HUES6 (cell line): ENCODE measurements at regions not wholly inside any gene's neighbourhood (a gene's known extent, or its start where the extent isn't known, plus 50 kb on each side); places are given as distances from the start of the nearest gene placed in this dataset.

Experiments used
- H3K27ac ChIP-seq: 2 replicates; pipeline ENCODE4 v1.7.0; 2013; ENCODE audit warnings: low read depth, mild to moderate bottlenecking, low read length, inconsistent platforms
- H3K27me3 ChIP-seq: 2 replicates; pipeline ENCODE4 v1.6.1; 2013; ENCODE audit warnings: low read length; ENCODE audit not compliant: control insufficient read depth, insufficient read depth
- H3K36me3 ChIP-seq: 2 replicates; pipeline ENCODE4 v1.6.1; 2013; ENCODE audit warnings: low read length; ENCODE audit not compliant: control insufficient read depth, insufficient read depth
- H3K4me1 ChIP-seq: 2 replicates; pipeline ENCODE4 v1.6.1; 2013; ENCODE audit warnings: low read length; ENCODE audit not compliant: control insufficient read depth, insufficient read depth
- H3K4me3 ChIP-seq: 2 replicates; pipeline ENCODE4 v1.5.1; 2013; ENCODE audit warnings: low read depth, low read length
- H3K9ac ChIP-seq: one replicate; pipeline ENCODE4 v1.6.1; 2013; ENCODE audit warnings: mild to moderate bottlenecking, low read length
- H3K9me3 ChIP-seq: 2 replicates; pipeline ENCODE4 v1.6.1; 2013; ENCODE audit warnings: low read depth, low read length; ENCODE audit not compliant: control insufficient read depth, insufficient read depth

GRCh38 chr3:71961378-71961777 is 176.4 kb upstream of the PROK2 start:
- Histone ChIP-seq H3K4me3 (no peak overlapping the region), H3K36me3 (no peaks in the 10 kb centered on the region; the same call in 1 of the 2 replicates), H3K9ac (no peak overlapping the region), H3K27me3 (no peaks in the 10 kb centered on the region), H3K4me1 (peaks cover 18% of the 10 kb centered on the region), H3K9me3 (peaks cover 3% of the 10 kb centered on the region), H3K27ac (no peak overlapping the region)

DNA sequence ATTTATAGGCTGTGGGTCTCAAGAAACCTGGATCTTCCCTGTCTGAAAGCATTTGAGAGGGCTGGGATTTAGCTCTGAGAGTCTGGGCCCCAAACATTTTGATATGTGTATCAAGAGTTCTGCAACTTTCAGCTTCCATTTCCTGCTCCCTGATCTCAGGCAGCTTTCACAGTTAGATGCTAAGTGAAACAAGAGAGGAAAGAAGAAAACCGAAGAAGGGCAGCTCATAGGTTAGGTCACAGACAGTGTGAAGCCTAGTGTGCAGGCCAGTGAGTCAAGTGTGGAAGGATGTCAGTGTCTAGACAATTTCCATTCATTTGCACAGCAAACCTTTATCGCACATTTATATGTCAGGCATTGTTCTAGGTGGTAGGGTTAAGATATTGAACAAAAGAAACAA is 173.6 kb upstream of the PROK2 start:
- no peak overlapping the region for H3K9ac ChIP-seq
- peaks cover 3% of the 10 kb centered on the region for H3K9me3 ChIP-seq
- no peaks in the 10 kb centered on the region; the same call in 1 of the 2 replicates for H3K36me3 ChIP-seq
- no peak overlapping the region for H3K27ac ChIP-seq
- no peaks in the 10 kb centered on the region for H3K27me3 ChIP-seq
- H3K4me1 ChIP-seq = peaks cover 37% of the 10 kb centered on the region
- no peak overlapping the region for H3K4me3 ChIP-seq

DNA sequence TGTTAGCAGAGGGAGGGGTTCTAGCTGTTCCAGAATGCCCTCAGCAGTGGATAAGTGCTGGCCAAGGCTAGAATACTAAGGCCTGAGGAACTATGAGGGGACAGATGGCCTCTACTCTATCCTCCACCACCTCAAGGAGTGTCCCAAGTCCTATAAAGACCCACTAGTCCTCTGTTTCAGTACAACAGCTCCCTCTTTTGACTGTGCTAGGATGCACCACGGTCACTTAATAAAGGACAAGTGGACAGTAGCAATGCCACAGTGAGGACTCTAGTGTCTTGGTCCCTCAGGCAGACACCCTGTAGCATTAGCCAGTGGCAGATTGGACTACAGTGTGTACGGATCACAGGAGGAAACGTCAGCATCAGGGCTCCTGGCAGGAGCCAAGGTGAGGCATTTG is 171.8 kb upstream of the PROK2 start:
- H3K27ac ChIP-seq = no peak overlapping the region

GRCh38 chr3:71956069-71956340 is 171.1 kb upstream of the PROK2 start:
- Histone ChIP-seq H3K27me3 (no peaks in the 10 kb centered on the region), H3K9ac (no peak overlapping the region), H3K4me3 (no peak overlapping the region), H3K9me3 (peaks cover 3% of the 10 kb centered on the region), H3K27ac (no peak overlapping the region), H3K36me3 (no peaks in the 10 kb centered on the region; the same call in 1 of the 2 replicates), H3K4me1 (peaks cover 37% of the 10 kb centered on the region)

More for the DNA sequence above, 171.8 kb upstream of the PROK2 start:
- H3K36me3 ChIP-seq = no peaks in the 10 kb centered on the region; the same call in 1 of the 2 replicates
- H3K4me3 ChIP-seq = no peak overlapping the region
- no peak overlapping the region for H3K9ac ChIP-seq
- peaks cover 37% of the 10 kb centered on the region for H3K4me1 ChIP-seq
- no peaks in the 10 kb centered on the region for H3K27me3 ChIP-seq
- peaks cover 3% of the 10 kb centered on the region for H3K9me3 ChIP-seq

GRCh38 chr3:71955240-71956068 is 170.5 kb upstream of the PROK2 start:
- H3K9me3 ChIP-seq = peaks cover 3% of the 10 kb centered on the region
- H3K27me3 ChIP-seq = no peaks in the 10 kb centered on the region
- no peak overlapping the region for H3K4me3 ChIP-seq
- H3K36me3 ChIP-seq = no peaks in the 10 kb centered on the region; the same call in 1 of the 2 replicates
- peaks cover 32% of the 10 kb centered on the region for H3K4me1 ChIP-seq
- no peak overlapping the region for H3K9ac ChIP-seq
- no peak overlapping the region for H3K27ac ChIP-seq

GRCh38 chr3:71951842-71952241 is 166.9 kb upstream of the PROK2 start:
- no peaks in the 10 kb centered on the region for H3K9me3 ChIP-seq
- no peak overlapping the region for H3K9ac ChIP-seq
- no peaks in the 10 kb centered on the region for H3K27me3 ChIP-seq
- H3K27ac ChIP-seq = no peak overlapping the region
- peaks cover 22% of the 10 kb centered on the region for H3K4me1 ChIP-seq
- no peak overlapping the region for H3K4me3 ChIP-seq
- H3K36me3 ChIP-seq = no peaks in the 10 kb centered on the region

DNA sequence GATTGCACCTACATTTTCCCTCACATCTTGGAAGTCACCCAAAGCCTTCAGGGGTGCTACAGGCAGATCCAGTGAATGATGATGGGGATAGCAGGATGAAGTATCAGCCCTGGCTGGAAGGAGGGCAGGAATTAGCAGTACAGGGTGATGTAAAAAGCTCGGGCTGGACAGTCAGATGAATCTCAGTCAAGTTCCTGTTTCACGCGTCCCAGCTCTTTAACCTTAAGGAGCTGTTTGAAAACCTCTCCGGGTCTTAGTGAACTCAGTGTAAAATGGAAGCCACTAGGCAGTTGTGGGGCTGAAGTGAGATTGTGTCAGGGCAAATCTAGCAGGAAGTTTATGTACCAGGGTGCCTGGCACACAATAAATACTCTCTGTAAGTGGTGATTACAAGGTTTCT is 166.4 kb upstream of the PROK2 start:
- no peak overlapping the region for H3K4me3 ChIP-seq
- H3K36me3 ChIP-seq = no peaks in the 10 kb centered on the region
- H3K9me3 ChIP-seq = no peaks in the 10 kb centered on the region
- peaks cover 19% of the 10 kb centered on the region for H3K4me1 ChIP-seq
- H3K9ac ChIP-seq = no peak overlapping the region
- no peak overlapping the region for H3K27ac ChIP-seq
- H3K27me3 ChIP-seq = peaks cover under 1% of the 10 kb centered on the region; the same call in 1 of the 2 replicates

- Histone ChIP-seq H3K27me3 (peaks cover 13% of the 10 kb centered on the region), H3K9ac (no peak overlapping the region), H3K36me3 (no peaks in the 10 kb centered on the region)
Measured at GRCh38 chr3:71949442-71949841, 164.5 kb upstream of the PROK2 start.

GRCh38 chr3:71944482-71945065 is 159.6 kb upstream of the PROK2 start:
- H3K27me3 ChIP-seq = peaks cover 17% of the 10 kb centered on the region
- peaks cover 7% of the 10 kb centered on the region; the same call in 1 of the 2 replicates for H3K4me1 ChIP-seq
- no peak overlapping the region for H3K9ac ChIP-seq
- no peaks in the 10 kb centered on the region for H3K36me3 ChIP-seq
- H3K9me3 ChIP-seq = peaks cover 5% of the 10 kb centered on the region; the same call in 1 of the 2 replicates
- H3K27ac ChIP-seq = no peak overlapping the region
- H3K4me3 ChIP-seq = no peak overlapping the region

More at GRCh38 chr3:71949442-71949841, 164.5 kb upstream of the PROK2 start:
- Histone ChIP-seq H3K27ac (no peak overlapping the region), H3K4me1 (peaks cover 2% of the 10 kb centered on the region; the same call in 1 of the 2 replicates), H3K9me3 (no peaks in the 10 kb centered on the region), H3K4me3 (no peak overlapping the region)

DNA sequence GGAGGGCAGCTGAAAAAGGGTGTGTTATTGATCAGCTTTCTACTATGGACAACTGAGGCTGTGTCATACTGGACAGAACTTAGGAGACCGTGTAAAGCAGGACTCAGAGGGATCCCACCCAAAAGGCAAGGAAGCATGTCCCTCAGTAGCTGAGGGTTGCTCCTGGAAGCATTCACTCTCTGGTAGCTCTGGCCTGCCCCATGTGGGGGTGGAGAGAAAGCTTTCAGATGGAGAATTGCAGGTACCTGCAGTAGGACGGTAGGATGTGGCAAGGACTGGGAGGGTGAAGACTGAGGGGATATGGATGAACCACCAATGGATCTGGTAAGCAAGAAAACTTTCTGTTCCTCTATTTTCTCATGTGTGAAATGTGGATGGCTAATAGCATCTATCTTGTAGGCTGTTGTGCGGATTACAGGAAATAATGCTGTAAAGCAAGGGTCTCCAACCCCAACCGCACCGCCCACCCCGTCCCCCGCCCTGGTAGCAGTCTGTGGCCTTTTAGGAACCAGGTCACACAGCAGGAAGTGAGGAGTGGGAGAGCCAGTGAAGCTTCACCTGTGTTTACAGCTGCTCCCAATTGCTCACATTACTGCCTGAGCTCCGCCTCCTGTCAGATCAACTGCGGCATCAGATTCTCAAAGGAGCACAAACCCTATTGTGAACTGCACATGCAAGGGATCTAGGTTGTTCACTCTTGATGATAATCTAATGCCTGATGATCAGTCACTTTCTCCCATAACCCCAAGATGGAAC is 157.7 kb upstream of the PROK2 start:
- H3K36me3 ChIP-seq = no peaks in the 10 kb centered on the region
- H3K27ac ChIP-seq = no peak overlapping the region
- no peak overlapping the region for H3K9ac ChIP-seq
- H3K27me3 ChIP-seq = peaks cover 17% of the 10 kb centered on the region
- H3K4me3 ChIP-seq = no peak overlapping the region
- H3K4me1 ChIP-seq = peaks cover 7% of the 10 kb centered on the region; the same call in 1 of the 2 replicates
- H3K9me3 ChIP-seq = peaks cover 5% of the 10 kb centered on the region; the same call in 1 of the 2 replicates

DNA sequence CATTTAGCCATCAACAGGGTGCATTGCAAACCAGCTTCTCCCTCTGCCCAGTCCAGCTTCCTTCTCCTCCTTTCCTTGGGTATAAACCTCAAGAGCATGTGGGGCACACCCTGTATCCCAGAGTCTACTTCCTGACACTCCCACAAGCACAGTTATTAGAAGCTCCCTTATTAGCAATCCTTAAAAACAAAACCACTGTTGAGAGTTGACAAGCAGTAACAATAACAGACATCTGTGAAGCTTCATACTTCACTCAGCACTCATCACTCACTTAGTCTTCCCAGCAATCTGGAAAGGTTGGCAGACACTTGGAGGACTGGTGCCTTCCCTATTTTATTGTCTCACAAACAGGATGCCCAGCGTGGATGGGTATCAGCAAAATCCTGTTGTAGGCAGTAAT is 155.5 kb upstream of the PROK2 start:
- Histone ChIP-seq H3K27ac (no peak overlapping the region), H3K4me3 (no peak overlapping the region), H3K4me1 (peaks cover 7% of the 10 kb centered on the region; the same call in 1 of the 2 replicates), H3K9ac (no peak overlapping the region), H3K9me3 (peaks cover 5% of the 10 kb centered on the region; the same call in 1 of the 2 replicates), H3K36me3 (no peaks in the 10 kb centered on the region), H3K27me3 (peaks cover 8% of the 10 kb centered on the region)
